ENCODE measurements at regions not wholly inside any gene's neighbourhood (a gene's known extent, or its start where the extent isn't known, plus 50 kb on each side); places are given as distances from the start of the nearest gene placed in this dataset.

DNA sequence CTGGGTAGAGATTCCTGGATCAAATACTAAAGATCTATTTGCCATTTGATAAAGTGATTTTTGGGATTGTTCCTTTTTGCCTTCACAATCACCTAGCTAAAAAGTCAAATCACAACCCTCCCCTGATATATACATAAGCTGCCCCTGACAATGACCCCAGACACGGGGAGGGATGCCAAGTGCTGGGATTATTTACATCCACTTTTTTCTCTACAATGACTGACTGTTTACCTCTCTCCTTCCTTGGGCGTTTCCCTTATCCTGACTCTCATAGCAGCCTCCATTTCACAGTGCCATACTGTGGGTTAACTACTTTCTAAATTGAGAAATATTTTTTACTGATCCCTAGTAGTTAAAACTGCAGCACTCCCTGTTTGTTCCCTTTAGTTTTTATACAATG, 150.8 kb upstream of the TMEM170B start (continued):
- TF ChIP-seq, protein P1, sequence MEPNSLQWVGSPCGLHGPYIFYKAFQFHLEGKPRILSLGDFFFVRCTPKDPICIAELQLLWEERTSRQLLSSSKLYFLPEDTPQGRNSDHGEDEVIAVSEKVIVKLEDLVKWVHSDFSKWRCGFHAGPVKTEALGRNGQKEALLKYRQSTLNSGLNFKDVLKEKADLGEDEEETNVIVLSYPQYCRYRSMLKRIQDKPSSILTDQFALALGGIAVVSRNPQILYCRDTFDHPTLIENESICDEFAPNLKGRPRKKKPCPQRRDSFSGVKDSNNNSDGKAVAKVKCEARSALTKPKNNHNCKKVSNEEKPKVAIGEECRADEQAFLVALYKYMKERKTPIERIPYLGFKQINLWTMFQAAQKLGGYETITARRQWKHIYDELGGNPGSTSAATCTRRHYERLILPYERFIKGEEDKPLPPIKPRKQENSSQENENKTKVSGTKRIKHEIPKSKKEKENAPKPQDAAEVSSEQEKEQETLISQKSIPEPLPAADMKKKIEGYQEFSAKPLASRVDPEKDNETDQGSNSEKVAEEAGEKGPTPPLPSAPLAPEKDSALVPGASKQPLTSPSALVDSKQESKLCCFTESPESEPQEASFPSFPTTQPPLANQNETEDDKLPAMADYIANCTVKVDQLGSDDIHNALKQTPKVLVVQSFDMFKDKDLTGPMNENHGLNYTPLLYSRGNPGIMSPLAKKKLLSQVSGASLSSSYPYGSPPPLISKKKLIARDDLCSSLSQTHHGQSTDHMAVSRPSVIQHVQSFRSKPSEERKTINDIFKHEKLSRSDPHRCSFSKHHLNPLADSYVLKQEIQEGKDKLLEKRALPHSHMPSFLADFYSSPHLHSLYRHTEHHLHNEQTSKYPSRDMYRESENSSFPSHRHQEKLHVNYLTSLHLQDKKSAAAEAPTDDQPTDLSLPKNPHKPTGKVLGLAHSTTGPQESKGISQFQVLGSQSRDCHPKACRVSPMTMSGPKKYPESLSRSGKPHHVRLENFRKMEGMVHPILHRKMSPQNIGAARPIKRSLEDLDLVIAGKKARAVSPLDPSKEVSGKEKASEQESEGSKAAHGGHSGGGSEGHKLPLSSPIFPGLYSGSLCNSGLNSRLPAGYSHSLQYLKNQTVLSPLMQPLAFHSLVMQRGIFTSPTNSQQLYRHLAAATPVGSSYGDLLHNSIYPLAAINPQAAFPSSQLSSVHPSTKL (CRISPR knock-in tag; IDR thresholded peaks at IDR 0.05): peak; percentile 56; the same call in 1 of the 2 replicates
- peak; percentile 18; the same call in 1 of the 2 replicates for TF ChIP-seq POGZ (CRISPR knock-in tag; IDR thresholded peaks at IDR 0.05)
- peak; percentile 61; the same call in 1 of the 2 replicates for TF ChIP-seq HMG20A (CRISPR knock-in tag; IDR thresholded peaks at IDR 0.05; ENCODE audit: borderline replicate concordance)
- TF ChIP-seq ZNF225 (CRISPR knock-in tag; IDR thresholded peaks at IDR 0.05): no peak
- peak; percentile 54; the same call in 1 of the 2 replicates for TF ChIP-seq GFI1 (CRISPR knock-in tag; IDR thresholded peaks at IDR 0.05; ENCODE audit: borderline replicate concordance)
- no peak for TF ChIP-seq HMGXB4 (CRISPR knock-in tag; IDR thresholded peaks at IDR 0.05; ENCODE audit: borderline replicate concordance in 1 of 2, low read depth in 1 of 2)
- TF ChIP-seq FOXP1 (IDR thresholded peaks at IDR 0.05): no peak
- peak; percentile 62 for TF ChIP-seq FOXP1 (CRISPR knock-in tag; IDR thresholded peaks at IDR 0.05)
- TF ChIP-seq MZF1 (CRISPR knock-in tag; IDR thresholded peaks at IDR 0.05; ENCODE audit: borderline replicate concordance): no peak
- TF ChIP-seq SOX5 (CRISPR knock-in tag; IDR thresholded peaks at IDR 0.05; ENCODE audit: borderline replicate concordance): peak; percentile 47; the same call in 1 of the 2 replicates
- TF ChIP-seq ZNF235 (CRISPR knock-in tag; IDR thresholded peaks at IDR 0.05; ENCODE audit: borderline replicate concordance): no peak

Measured in HepG2 (cell line).